ENCODE measurements at regions not wholly inside any gene's neighbourhood (a gene's known extent, or its start where the extent isn't known, plus 50 kb on each side); places are given as distances from the start of the nearest gene placed in this dataset.

DNA sequence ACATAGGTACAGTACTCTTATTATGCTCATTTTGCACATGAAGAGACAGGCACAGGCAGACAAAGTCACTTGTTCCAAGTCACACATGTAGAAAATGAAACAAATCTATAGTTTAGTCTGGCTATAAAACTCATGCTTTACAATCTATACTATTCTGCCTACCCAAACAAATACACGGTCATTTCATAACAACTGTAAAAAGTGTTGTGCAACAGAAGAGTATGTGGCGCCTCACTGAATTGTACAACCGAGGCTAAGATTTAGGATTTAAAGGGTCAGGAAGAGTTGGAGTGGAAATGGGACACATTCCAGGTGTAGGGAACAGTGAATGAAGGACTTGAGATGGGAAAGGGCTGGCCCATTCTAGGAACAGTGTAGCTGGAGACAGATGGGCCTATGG lies 82.9 kb upstream of the TRIO start:
- Histone ChIP-seq H3K36me3 (ENCODE audit: control insufficient read depth in 2 of 2, insufficient read depth in 2 of 2, low read length in 1 of 2) (no peaks in the 10 kb centered on the region), H3K4me1 (ENCODE audit: control insufficient read depth in 2 of 2, insufficient read depth in 2 of 2, low read length in 2 of 2) (no peaks in the 10 kb centered on the region), H3K27me3 (ENCODE audit: control insufficient read depth in 2 of 2, insufficient read depth in 1 of 2, low read length in 1 of 2) (no peaks in the 10 kb centered on the region), H3K9me3 (ENCODE audit: control insufficient read depth in 2 of 2, insufficient read depth in 1 of 2, low read length in 1 of 2) (no peaks in the 10 kb centered on the region), H3K27ac (ENCODE audit: low read depth in 1 of 2, low read length in 1 of 2) (no peak overlapping the region), H3K4me3 (ENCODE audit: low read length in 2 of 2) (no peak overlapping the region)
- WGBS: 98% methylated on average over 3 of the region's 3 CpGs
- DNase-seq (ENCODE audit: low read depth in 6 of 9, low spot score in 9 of 9): no peak

DNA sequence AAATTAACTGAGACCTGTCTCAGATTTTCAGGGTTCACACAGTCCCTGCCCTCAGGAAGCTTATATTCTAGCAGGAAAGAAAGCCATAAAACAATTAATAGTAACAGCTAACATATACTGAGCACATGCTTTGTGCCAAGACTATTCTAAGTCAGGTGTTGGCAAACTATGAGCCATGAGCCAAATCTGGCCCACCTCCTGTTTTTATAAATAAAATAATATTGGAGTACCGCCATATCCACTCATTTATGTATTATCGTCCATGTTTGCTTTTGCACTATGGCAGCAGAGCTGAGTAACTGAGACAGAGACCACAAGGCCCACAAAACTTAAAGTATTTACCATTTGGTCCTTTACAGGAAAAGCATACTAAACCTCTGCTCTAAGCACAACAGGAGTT lies 83.3 kb upstream of the TRIO start:
- 98% methylated on average over 2 of the region's 2 CpGs for WGBS
- Histone ChIP-seq H3K4me3 (ENCODE audit: low read length in 2 of 2) (no peak overlapping the region), H3K36me3 (ENCODE audit: control insufficient read depth in 2 of 2, insufficient read depth in 2 of 2, low read length in 1 of 2) (no peaks in the 10 kb centered on the region), H3K27me3 (ENCODE audit: control insufficient read depth in 2 of 2, insufficient read depth in 1 of 2, low read length in 1 of 2) (no peaks in the 10 kb centered on the region), H3K4me1 (ENCODE audit: control insufficient read depth in 2 of 2, insufficient read depth in 2 of 2, low read length in 2 of 2) (no peaks in the 10 kb centered on the region), H3K27ac (ENCODE audit: low read depth in 1 of 2, low read length in 1 of 2) (no peak overlapping the region), H3K9me3 (ENCODE audit: control insufficient read depth in 2 of 2, insufficient read depth in 1 of 2, low read length in 1 of 2) (no peaks in the 10 kb centered on the region)
- no peak for DNase-seq (ENCODE audit: low read depth in 6 of 9, low spot score in 9 of 9)

DNA sequence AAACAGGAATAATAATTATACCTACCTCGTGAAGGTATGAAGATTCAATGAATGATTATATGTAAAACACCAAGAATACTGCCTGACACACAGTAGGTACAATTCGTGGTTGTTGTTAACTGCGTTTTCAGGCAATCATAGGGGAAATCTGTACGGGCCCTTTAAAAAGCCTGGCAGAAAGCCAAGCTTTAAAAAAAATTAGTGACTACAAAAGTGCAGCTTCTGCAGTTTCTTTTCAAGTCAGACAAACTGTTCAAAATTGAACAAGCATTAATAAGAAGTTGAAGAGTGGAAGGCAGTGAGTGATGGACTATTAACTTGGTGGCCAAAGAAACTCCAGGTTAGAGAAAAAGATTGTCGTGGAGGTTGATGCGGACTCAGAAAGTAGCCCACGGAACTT lies 85.9 kb upstream of the TRIO start:
- Histone ChIP-seq H3K9me3 (ENCODE audit: control insufficient read depth in 2 of 2, insufficient read depth in 1 of 2, low read length in 1 of 2) (no peaks in the 10 kb centered on the region), H3K4me1 (ENCODE audit: control insufficient read depth in 2 of 2, insufficient read depth in 2 of 2, low read length in 2 of 2) (no peaks in the 10 kb centered on the region), H3K27me3 (ENCODE audit: control insufficient read depth in 2 of 2, insufficient read depth in 1 of 2, low read length in 1 of 2) (no peaks in the 10 kb centered on the region), H3K36me3 (ENCODE audit: control insufficient read depth in 2 of 2, insufficient read depth in 2 of 2, low read length in 1 of 2) (no peaks in the 10 kb centered on the region), H3K4me3 (ENCODE audit: low read length in 2 of 2) (no peak overlapping the region), H3K27ac (ENCODE audit: low read depth in 1 of 2, low read length in 1 of 2) (no peak overlapping the region)
- DNase-seq (ENCODE audit: low read depth in 6 of 9, low spot score in 9 of 9): no peak
- WGBS: 67% methylated on average over 7 of the region's 7 CpGs

DNA sequence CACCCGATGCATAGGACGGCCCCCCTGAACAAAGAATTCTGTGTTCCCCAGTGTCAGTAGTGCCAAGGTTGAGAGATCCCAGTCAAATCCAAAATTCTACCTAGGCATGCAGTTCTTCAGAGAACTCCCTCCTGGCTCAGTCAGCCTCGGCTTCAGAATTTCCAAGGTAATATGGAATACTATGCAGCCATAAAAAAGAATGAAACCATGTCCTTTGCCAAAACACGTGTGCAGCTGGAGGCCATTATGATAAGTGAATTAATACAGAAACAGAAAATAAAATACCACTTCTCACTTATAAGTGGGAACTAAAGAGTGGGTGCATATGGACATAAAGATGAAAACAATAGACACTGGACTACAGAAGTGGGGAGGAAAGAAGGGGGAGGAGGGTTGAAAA lies 87.1 kb upstream of the TRIO start:
- WGBS: 98% methylated on average over 4 of the region's 4 CpGs

DNA sequence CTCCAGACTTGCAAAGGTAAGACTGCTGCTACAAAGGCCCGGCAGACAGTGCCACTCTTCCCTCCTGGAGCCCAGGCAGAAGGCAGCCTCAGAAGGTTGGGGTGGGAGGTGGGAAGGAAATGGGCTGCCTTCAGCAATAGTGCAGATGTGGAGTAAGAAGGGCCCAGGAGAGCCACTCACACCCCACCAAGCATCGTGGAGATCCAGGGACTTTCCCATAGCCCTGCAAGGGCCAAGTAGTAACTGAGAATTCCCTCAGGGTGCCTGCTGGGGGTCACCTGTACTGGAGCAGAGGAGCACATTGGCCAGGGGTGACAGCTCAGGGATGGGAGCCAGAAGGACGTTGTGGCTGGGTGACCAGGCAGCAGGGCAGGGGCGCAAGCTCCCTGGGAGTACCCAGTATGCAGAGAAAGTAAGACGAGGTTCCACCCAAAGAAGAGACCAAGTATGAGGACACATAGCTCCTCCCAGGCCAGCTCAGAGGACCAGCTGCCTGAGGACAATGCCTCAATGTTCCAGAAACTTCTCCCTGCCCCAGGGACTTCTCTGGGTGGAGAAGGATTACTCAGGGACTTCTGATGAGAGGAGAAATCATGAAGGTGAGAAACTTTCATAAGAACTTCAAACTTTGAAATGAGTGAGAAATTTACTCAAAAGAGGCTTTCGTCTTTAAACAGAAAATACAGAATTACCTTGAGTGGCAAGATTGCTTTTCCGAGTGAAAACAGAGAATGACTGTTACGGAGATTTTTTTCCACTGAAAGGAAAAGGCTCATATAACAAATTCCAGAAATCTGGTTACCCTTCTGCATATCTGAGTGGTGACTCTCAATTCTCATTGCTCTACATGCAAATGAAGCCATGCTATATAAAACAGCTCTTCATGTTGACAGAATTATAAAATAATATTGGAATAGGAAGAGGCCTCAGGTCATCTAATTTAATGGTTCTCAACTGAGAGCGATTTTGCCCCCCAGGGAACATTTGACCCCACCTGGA lies 87.9 kb upstream of the TRIO start:
- Histone ChIP-seq H3K9me3 (ENCODE audit: control insufficient read depth in 2 of 2, insufficient read depth in 1 of 2, low read length in 1 of 2) (no peaks in the 10 kb centered on the region), H3K4me3 (ENCODE audit: low read length in 2 of 2) (no peak overlapping the region), H3K27ac (ENCODE audit: low read depth in 1 of 2, low read length in 1 of 2) (no peak overlapping the region), H3K4me1 (ENCODE audit: control insufficient read depth in 2 of 2, insufficient read depth in 2 of 2, low read length in 2 of 2) (no peaks in the 10 kb centered on the region), H3K27me3 (ENCODE audit: control insufficient read depth in 2 of 2, insufficient read depth in 1 of 2, low read length in 1 of 2) (no peaks in the 10 kb centered on the region), H3K36me3 (ENCODE audit: control insufficient read depth in 2 of 2, insufficient read depth in 2 of 2, low read length in 1 of 2) (no peaks in the 10 kb centered on the region)
- no peak for DNase-seq (ENCODE audit: low read depth in 6 of 9, low spot score in 9 of 9)
- 83% methylated on average over 9 of the region's 9 CpGs for WGBS

More for the DNA sequence above, 87.1 kb upstream of the TRIO start:
- no peak for DNase-seq (ENCODE audit: low read depth in 6 of 9, low spot score in 9 of 9)
- no peaks in the 10 kb centered on the region for H3K27me3 ChIP-seq (ENCODE audit: control insufficient read depth in 2 of 2, insufficient read depth in 1 of 2, low read length in 1 of 2)
- H3K36me3 ChIP-seq (ENCODE audit: control insufficient read depth in 2 of 2, insufficient read depth in 2 of 2, low read length in 1 of 2): no peaks in the 10 kb centered on the region
- no peak overlapping the region for H3K27ac ChIP-seq (ENCODE audit: low read depth in 1 of 2, low read length in 1 of 2)
- H3K9me3 ChIP-seq (ENCODE audit: control insufficient read depth in 2 of 2, insufficient read depth in 1 of 2, low read length in 1 of 2): no peaks in the 10 kb centered on the region
- H3K4me1 ChIP-seq (ENCODE audit: control insufficient read depth in 2 of 2, insufficient read depth in 2 of 2, low read length in 2 of 2): no peaks in the 10 kb centered on the region
- H3K4me3 ChIP-seq (ENCODE audit: low read length in 2 of 2): no peak overlapping the region

DNA sequence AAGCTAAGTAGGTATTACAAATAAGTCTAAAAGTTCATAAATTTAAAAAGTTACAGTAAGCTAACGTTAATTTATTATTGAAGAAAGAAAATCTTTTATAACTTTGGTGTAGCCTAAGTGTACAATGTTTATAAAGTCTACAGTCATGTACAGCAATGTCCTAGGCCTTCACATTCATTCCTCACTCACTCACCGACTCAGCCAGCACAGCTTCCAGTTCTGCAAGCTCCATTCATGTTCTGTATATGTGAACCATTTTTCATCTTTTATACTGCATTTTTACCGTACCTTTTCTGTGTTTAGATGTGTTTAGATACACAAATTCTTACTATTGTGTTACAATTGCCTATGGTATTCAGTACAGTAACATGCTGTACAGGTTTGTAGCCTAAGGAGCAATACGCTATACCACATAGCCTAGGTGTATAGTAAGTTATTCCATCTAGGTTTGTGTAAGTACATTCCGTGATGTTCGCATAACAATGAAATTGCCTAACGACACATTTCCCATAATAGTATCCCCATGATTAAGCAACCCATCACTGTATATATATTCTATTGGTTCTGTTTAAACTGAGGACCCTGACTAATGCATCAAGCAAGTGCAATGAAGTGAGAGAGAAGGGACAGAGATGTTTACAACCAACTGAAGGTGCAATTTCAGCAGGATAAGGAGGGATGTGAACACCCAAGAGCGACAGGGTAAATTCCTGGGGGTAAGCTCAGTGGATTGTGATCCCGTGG lies 88.9 kb upstream of the TRIO start:
- H3K27ac ChIP-seq (ENCODE audit: low read depth in 1 of 2, low read length in 1 of 2): no peak overlapping the region
- no peaks in the 10 kb centered on the region for H3K4me1 ChIP-seq (ENCODE audit: control insufficient read depth in 2 of 2, insufficient read depth in 2 of 2, low read length in 2 of 2)
- DNase-seq (ENCODE audit: low read depth in 6 of 9, low spot score in 9 of 9): no peak
- no peaks in the 10 kb centered on the region for H3K27me3 ChIP-seq (ENCODE audit: control insufficient read depth in 2 of 2, insufficient read depth in 1 of 2, low read length in 1 of 2)
- H3K36me3 ChIP-seq (ENCODE audit: control insufficient read depth in 2 of 2, insufficient read depth in 2 of 2, low read length in 1 of 2): no peaks in the 10 kb centered on the region
- 90% methylated on average over 9 of the region's 9 CpGs for WGBS
- H3K9me3 ChIP-seq (ENCODE audit: control insufficient read depth in 2 of 2, insufficient read depth in 1 of 2, low read length in 1 of 2): no peaks in the 10 kb centered on the region
- no peak overlapping the region for H3K4me3 ChIP-seq (ENCODE audit: low read length in 2 of 2)

DNA sequence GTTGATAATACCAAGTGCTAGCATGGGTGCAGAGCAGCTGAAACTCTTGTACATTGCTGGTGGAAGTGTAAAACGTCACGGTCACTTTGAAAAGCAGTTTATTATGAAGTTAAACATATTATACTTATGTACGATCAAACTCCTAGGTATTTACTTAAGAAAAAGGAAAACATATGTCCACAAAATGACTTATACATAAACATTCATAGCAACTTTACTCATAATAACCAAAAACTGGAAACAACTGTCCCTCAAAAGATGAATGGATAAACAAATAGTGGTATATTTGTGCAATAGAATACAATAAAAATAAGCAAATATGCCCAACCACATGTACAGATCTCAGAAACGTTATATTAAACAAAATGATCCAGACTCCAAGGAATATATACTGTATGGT lies 92.3 kb upstream of the TRIO start:
- Histone ChIP-seq H3K4me3 (ENCODE audit: low read length in 2 of 2) (no peak overlapping the region), H3K4me1 (ENCODE audit: control insufficient read depth in 2 of 2, insufficient read depth in 2 of 2, low read length in 2 of 2) (no peaks in the 10 kb centered on the region), H3K9me3 (ENCODE audit: control insufficient read depth in 2 of 2, insufficient read depth in 1 of 2, low read length in 1 of 2) (no peaks in the 10 kb centered on the region), H3K27me3 (ENCODE audit: control insufficient read depth in 2 of 2, insufficient read depth in 1 of 2, low read length in 1 of 2) (no peaks in the 10 kb centered on the region), H3K27ac (ENCODE audit: low read depth in 1 of 2, low read length in 1 of 2) (no peak overlapping the region), H3K36me3 (ENCODE audit: control insufficient read depth in 2 of 2, insufficient read depth in 2 of 2, low read length in 1 of 2) (no peaks in the 10 kb centered on the region)
- no peak for DNase-seq (ENCODE audit: low read depth in 6 of 9, low spot score in 9 of 9)
- WGBS: 70% methylated on average over 4 of the region's 4 CpGs

DNA sequence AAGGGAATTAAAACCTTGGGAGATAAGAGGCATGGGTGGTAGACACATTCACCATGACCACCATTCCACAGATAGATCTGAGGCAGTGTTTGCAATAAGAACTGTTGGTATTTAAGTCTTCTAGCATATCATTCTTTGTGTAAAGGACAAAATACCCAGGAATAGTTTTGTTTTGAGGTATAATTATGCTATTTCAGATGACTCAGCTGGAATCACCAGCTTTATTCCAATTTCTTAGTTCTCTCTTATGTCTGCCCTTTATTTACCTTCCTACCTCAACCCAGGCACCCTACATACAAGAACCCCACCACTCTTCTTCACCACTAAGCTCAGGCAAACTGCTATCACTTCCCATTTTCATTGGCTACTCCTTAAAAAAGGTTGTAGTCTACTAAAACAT lies 94.7 kb upstream of the TRIO start:
- DNase-seq (ENCODE audit: low read depth in 6 of 9, low spot score in 9 of 9): no peak
- H3K27me3 ChIP-seq (ENCODE audit: control insufficient read depth in 2 of 2, insufficient read depth in 1 of 2, low read length in 1 of 2): no peaks in the 10 kb centered on the region
- H3K4me1 ChIP-seq (ENCODE audit: control insufficient read depth in 2 of 2, insufficient read depth in 2 of 2, low read length in 2 of 2): no peaks in the 10 kb centered on the region
- no peak overlapping the region for H3K27ac ChIP-seq (ENCODE audit: low read depth in 1 of 2, low read length in 1 of 2)
- H3K9me3 ChIP-seq (ENCODE audit: control insufficient read depth in 2 of 2, insufficient read depth in 1 of 2, low read length in 1 of 2): no peaks in the 10 kb centered on the region
- H3K36me3 ChIP-seq (ENCODE audit: control insufficient read depth in 2 of 2, insufficient read depth in 2 of 2, low read length in 1 of 2): no peaks in the 10 kb centered on the region
- no peak overlapping the region for H3K4me3 ChIP-seq (ENCODE audit: low read length in 2 of 2)

DNA sequence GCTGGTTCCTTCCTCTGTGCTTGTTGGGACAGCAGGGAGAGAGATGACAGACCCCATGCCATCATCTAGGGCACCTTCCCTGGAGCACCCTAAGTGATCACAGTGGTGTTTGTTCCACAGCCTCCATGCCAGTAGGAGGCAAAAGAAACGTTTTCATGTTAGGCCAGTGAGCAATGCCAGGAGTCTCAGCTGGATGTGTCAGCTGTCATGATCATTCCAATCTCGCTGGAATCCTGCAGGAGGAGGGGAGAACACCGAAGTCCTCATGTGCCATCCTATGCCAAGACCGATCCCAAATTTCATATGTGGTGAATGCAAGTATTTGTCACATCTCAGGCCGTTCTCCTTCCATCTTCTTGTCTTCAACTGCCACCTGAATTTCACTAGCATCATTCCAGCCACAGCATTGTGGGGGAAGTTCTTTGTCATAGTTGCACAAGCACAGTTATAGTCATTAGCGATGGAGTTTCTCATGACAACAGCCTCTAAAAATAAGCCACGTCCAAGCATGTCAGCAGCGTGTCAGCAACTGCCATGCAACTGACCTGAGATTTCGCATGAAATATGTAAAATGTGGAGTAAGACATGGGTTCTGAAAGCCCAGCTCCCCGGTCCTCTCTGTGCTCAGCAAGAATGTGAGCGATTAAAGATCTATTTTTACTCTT lies 97.2 kb upstream of the DNAH5 start:
- Histone ChIP-seq H3K4me3 (ENCODE audit: low read length in 2 of 2) (no peak overlapping the region), H3K9me3 (ENCODE audit: control insufficient read depth in 2 of 2, insufficient read depth in 1 of 2, low read length in 1 of 2) (no peaks in the 10 kb centered on the region), H3K4me1 (ENCODE audit: control insufficient read depth in 2 of 2, insufficient read depth in 2 of 2, low read length in 2 of 2) (no peaks in the 10 kb centered on the region), H3K27ac (ENCODE audit: low read depth in 1 of 2, low read length in 1 of 2) (no peak overlapping the region), H3K27me3 (ENCODE audit: control insufficient read depth in 2 of 2, insufficient read depth in 1 of 2, low read length in 1 of 2) (no peaks in the 10 kb centered on the region), H3K36me3 (ENCODE audit: control insufficient read depth in 2 of 2, insufficient read depth in 2 of 2, low read length in 1 of 2) (no peaks in the 10 kb centered on the region)
- 88% methylated on average over 11 of the region's 11 CpGs for WGBS
- DNase-seq (ENCODE audit: low read depth in 6 of 9, low spot score in 9 of 9): no peak

All from thymus (tissue), 11 donors.